WTC11 (cell line): ENCODE measurements at regions not wholly inside any gene's neighbourhood (a gene's known extent, or its start where the extent isn't known, plus 50 kb on each side); places are given as distances from the start of the nearest gene placed in this dataset.

Experiments
- ATAC-seq: fragments of 200-7000 bp; cut with Tn5 transposase; 2 replicates; pipeline ENCODE4 v1.10.0; 2021; ENCODE audit warnings: mild to moderate bottlenecking, moderate library complexity
- CTCF ChIA-PET: fragments of 300-600 bp; sonication (Branson Sonifier 250); formaldehyde crosslinking; loops from one replicate; lab custom pipeline; 2021; ENCODE audit warnings: antibody characterized with exemption; lab: Charles Lee
- POLR2A ChIA-PET: fragments of 350-600 bp; sonication (Branson Sonifier 250); formaldehyde crosslinking; loops from one replicate; lab custom pipeline; 2021; ENCODE audit warnings: antibody characterized with exemption; lab: Charles Lee
- DNase-seq: peaks from one replicate; pipeline ENCODE4 v3.0.0; 2021; ENCODE audit warnings: low spot score
- H3K27ac Mint-ChIP-seq: 2 replicates; pipeline ENCODE4 v1.8.0; 2021; ENCODE audit warnings: mixed read lengths
- H3K27me3 Mint-ChIP-seq: 2 replicates; pipeline ENCODE4 v1.8.0; 2021; ENCODE audit warnings: low read depth, mild to moderate bottlenecking, moderate library complexity, mixed read lengths
- H3K36me3 Mint-ChIP-seq: 2 replicates; pipeline ENCODE4 v1.8.0; 2021; ENCODE audit warnings: mixed read lengths
- H3K4me1 Mint-ChIP-seq: 2 replicates; pipeline ENCODE4 v1.8.0; 2022; ENCODE audit warnings: mixed read lengths
- H3K4me3 Mint-ChIP-seq: 2 replicates; pipeline ENCODE4 v1.8.0; 2021; ENCODE audit warnings: mild to moderate bottlenecking, moderate library complexity, mixed read lengths
- H3K9me3 Mint-ChIP-seq: 2 replicates; pipeline ENCODE4 v1.8.0; 2021; ENCODE audit warnings: mixed read lengths
- EMX1 ChIP-seq: fragments of 250-450 bp; sonication (Bioruptor Pico); IDR thresholded peaks from 2 replicates; pipeline ENCODE4 v1.8.0; 2021; ENCODE audit warnings: mild to moderate bottlenecking
- FOXK1 ChIP-seq: sonication (generic); formaldehyde crosslinking; IDR thresholded peaks from 2 replicates; pipeline ENCODE4 v1.8.0; 2022; ENCODE audit warnings: mild to moderate bottlenecking, moderate library complexity, missing genetic modification reagents
- MXD4 ChIP-seq: fragments of 250-450 bp; sonication (Bioruptor Pico); IDR thresholded peaks from 2 replicates; pipeline ENCODE4 v1.8.0; 2021; ENCODE audit warnings: mild to moderate bottlenecking, moderate library complexity, borderline replicate concordance
- NR2C2 ChIP-seq: sonication (generic); formaldehyde crosslinking; IDR thresholded peaks from 2 replicates; pipeline ENCODE4 v1.8.0; 2022; ENCODE audit warnings: mild to moderate bottlenecking, missing genetic modification reagents
- RELA ChIP-seq: sonication (generic); formaldehyde crosslinking; IDR thresholded peaks from 2 replicates; pipeline ENCODE4 v1.8.1; 2022; ENCODE audit warnings: missing genetic modification reagents, mild to moderate bottlenecking, borderline replicate concordance
- ZNF263 ChIP-seq: sonication (generic); formaldehyde crosslinking; IDR thresholded peaks from 2 replicates; pipeline ENCODE4 v1.8.1; 2022; ENCODE audit warnings: low read depth, mild to moderate bottlenecking, moderate library complexity, missing genetic modification reagents
- ZNF396 ChIP-seq: fragments of 250-450 bp; sonication (Bioruptor Pico); IDR thresholded peaks from 2 replicates; pipeline ENCODE4 v1.8.0; 2021; ENCODE audit warnings: mild to moderate bottlenecking, moderate library complexity, borderline replicate concordance
- TF ChIP-seq, protein P1 (sequence below): sonication (generic); formaldehyde crosslinking; IDR thresholded peaks from 2 replicates; pipeline ENCODE4 v1.8.1; 2022; ENCODE audit warnings: low read depth, mild to moderate bottlenecking, moderate library complexity, missing genetic modification reagents, borderline replicate concordance
- TF ChIP-seq, protein P2 (sequence below): fragments of 250-450 bp; sonication (Bioruptor Pico); IDR thresholded peaks from 2 replicates; pipeline ENCODE4 v2.1.2; 2022; ENCODE audit warnings: mild to moderate bottlenecking, moderate library complexity
- TF ChIP-seq, protein P3 (sequence below): sonication (generic); formaldehyde crosslinking; IDR thresholded peaks from 2 replicates; pipeline ENCODE4 v1.8.1; 2022; ENCODE audit warnings: missing genetic modification reagents, borderline replicate concordance
- TF ChIP-seq, protein P4 (sequence below): fragments of 250-450 bp; sonication (Bioruptor Pico); IDR thresholded peaks from 2 replicates; pipeline ENCODE4 v1.8.0; 2021; ENCODE audit warnings: mild to moderate bottlenecking
- TF ChIP-seq, protein P5 (sequence below): sonication (generic); formaldehyde crosslinking; IDR thresholded peaks from 2 replicates; pipeline ENCODE4 v1.8.1; 2023; ENCODE audit warnings: mild to moderate bottlenecking, missing genetic modification reagents
- TF ChIP-seq, protein P6 (sequence below): sonication (generic); formaldehyde crosslinking; conservative IDR thresholded peaks from 2 replicates; pipeline ENCODE4 v1.8.1; 2022; ENCODE audit warnings: mild to moderate bottlenecking, missing genetic modification reagents
- TF ChIP-seq, protein P7 (sequence below): sonication (generic); formaldehyde crosslinking; IDR thresholded peaks from 2 replicates; pipeline ENCODE4 v1.8.0; 2023; ENCODE audit warnings: missing genetic modification reagents
- TF ChIP-seq, protein P8 (sequence below): sonication (generic); formaldehyde crosslinking; IDR thresholded peaks from 2 replicates; pipeline ENCODE4 v1.8.0; 2022; ENCODE audit warnings: mild to moderate bottlenecking, missing genetic modification reagents
- TF ChIP-seq, protein P9 (sequence below): sonication (generic); formaldehyde crosslinking; conservative IDR thresholded peaks from 2 replicates; pipeline ENCODE4 v1.8.1; 2023; ENCODE audit warnings: mild to moderate bottlenecking, low read depth, missing genetic modification reagents, moderate library complexity

DNA sequence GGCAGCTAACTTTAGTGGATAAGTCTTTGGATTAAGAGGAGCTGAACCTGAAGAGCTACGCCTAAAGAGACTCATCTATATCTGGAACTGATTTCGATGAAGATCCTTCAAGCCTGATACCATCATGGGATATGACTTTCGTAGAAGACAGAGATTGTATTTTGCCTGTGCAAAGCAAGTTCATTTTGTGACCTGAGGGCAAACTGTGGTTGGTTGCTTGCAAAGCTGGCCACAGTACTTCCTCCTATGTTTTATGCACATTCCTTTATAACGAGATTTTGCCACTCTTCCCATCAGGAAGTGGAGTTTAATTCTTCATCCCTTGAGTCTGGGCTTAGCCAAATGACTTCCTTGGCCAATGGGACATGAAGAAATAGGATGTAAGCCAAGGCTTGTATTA, 519.3 kb upstream of the NR3C2 start:
- TF ChIP-seq, protein P1, sequence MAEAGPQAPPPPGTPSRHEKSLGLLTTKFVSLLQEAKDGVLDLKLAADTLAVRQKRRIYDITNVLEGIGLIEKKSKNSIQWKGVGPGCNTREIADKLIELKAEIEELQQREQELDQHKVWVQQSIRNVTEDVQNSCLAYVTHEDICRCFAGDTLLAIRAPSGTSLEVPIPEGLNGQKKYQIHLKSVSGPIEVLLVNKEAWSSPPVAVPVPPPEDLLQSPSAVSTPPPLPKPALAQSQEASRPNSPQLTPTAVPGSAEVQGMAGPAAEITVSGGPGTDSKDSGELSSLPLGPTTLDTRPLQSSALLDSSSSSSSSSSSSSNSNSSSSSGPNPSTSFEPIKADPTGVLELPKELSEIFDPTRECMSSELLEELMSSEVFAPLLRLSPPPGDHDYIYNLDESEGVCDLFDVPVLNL (CRISPR knock-in tag) = no peak
- TF ChIP-seq, protein P2, sequence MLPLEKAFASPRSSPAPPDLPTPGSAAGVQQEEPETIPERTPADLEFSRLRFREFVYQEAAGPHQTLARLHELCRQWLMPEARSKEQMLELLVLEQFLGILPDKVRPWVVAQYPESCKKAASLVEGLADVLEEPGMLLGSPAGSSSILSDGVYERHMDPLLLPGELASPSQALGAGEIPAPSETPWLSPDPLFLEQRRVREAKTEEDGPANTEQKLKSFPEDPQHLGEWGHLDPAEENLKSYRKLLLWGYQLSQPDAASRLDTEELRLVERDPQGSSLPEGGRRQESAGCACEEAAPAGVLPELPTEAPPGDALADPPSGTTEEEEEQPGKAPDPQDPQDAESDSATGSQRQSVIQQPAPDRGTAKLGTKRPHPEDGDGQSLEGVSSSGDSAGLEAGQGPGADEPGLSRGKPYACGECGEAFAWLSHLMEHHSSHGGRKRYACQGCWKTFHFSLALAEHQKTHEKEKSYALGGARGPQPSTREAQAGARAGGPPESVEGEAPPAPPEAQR (CRISPR knock-in tag) = no peak
- TF ChIP-seq MXD4 (CRISPR knock-in tag) = no peak
- TF ChIP-seq NR2C2 = no peak
- TF ChIP-seq, protein P3, sequence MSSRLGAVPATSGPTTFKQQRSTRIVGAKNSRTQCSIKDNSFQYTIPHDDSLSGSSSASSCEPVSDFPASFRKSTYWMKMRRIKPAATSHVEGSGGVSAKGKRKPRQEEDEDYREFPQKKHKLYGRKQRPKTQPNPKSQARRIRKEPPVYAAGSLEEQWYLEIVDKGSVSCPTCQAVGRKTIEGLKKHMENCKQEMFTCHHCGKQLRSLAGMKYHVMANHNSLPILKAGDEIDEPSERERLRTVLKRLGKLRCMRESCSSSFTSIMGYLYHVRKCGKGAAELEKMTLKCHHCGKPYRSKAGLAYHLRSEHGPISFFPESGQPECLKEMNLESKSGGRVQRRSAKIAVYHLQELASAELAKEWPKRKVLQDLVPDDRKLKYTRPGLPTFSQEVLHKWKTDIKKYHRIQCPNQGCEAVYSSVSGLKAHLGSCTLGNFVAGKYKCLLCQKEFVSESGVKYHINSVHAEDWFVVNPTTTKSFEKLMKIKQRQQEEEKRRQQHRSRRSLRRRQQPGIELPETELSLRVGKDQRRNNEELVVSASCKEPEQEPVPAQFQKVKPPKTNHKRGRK = no peak
- TF ChIP-seq, protein P4, sequence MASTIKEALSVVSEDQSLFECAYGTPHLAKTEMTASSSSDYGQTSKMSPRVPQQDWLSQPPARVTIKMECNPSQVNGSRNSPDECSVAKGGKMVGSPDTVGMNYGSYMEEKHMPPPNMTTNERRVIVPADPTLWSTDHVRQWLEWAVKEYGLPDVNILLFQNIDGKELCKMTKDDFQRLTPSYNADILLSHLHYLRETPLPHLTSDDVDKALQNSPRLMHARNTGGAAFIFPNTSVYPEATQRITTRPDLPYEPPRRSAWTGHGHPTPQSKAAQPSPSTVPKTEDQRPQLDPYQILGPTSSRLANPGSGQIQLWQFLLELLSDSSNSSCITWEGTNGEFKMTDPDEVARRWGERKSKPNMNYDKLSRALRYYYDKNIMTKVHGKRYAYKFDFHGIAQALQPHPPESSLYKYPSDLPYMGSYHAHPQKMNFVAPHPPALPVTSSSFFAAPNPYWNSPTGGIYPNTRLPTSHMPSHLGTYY = no peak
- POLR2A ChIA-PET = no interaction called here
- no peaks in the 10 kb centered on the region for H3K4me1 Mint-ChIP-seq
- peaks cover 7% of the 10 kb centered on the region; the same call in 1 of the 2 replicates for H3K9me3 Mint-ChIP-seq
- H3K4me3 Mint-ChIP-seq = no peak overlapping the region
- CTCF ChIA-PET = no interaction called here
- ATAC-seq (no peak), DNase-seq (no peak)
- no peak overlapping the region for H3K27ac Mint-ChIP-seq
- H3K36me3 Mint-ChIP-seq = no peaks in the 10 kb centered on the region
- H3K27me3 Mint-ChIP-seq = no peaks in the 10 kb centered on the region; the same call in 1 of the 2 replicates

DNA sequence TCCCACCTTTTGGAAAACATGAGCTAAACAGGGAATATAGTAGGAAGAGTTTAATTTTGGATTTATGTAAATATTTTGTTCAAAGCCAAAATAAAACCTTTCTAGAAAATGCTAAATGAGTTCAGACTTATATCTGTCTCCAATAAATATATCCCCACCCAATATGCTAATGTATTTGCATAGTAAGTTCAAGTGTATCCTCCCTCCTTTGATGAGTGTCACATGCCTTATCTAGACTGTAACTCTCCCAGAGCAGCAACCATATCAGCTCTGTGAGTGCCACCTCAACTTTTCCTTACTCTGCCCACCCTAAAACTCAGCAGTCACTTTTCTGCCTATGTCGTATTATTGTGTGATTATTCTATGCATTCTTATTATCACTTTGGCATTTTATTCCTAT, 516.1 kb upstream of the NR3C2 start:
- H3K4me1 Mint-ChIP-seq = peaks cover 5% of the 10 kb centered on the region; the same call in 1 of the 2 replicates
- no peaks in the 10 kb centered on the region for H3K36me3 Mint-ChIP-seq
- TF ChIP-seq, protein P5, sequence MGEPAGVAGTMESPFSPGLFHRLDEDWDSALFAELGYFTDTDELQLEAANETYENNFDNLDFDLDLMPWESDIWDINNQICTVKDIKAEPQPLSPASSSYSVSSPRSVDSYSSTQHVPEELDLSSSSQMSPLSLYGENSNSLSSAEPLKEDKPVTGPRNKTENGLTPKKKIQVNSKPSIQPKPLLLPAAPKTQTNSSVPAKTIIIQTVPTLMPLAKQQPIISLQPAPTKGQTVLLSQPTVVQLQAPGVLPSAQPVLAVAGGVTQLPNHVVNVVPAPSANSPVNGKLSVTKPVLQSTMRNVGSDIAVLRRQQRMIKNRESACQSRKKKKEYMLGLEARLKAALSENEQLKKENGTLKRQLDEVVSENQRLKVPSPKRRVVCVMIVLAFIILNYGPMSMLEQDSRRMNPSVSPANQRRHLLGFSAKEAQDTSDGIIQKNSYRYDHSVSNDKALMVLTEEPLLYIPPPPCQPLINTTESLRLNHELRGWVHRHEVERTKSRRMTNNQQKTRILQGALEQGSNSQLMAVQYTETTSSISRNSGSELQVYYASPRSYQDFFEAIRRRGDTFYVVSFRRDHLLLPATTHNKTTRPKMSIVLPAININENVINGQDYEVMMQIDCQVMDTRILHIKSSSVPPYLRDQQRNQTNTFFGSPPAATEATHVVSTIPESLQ = no peak
- TF ChIP-seq ZNF396 = no peak
- TF ChIP-seq, protein P6, sequence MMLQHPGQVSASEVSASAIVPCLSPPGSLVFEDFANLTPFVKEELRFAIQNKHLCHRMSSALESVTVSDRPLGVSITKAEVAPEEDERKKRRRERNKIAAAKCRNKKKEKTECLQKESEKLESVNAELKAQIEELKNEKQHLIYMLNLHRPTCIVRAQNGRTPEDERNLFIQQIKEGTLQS (CRISPR knock-in tag) = no peak
- TF ChIP-seq RELA = no peak
- TF ChIP-seq, protein P7, sequence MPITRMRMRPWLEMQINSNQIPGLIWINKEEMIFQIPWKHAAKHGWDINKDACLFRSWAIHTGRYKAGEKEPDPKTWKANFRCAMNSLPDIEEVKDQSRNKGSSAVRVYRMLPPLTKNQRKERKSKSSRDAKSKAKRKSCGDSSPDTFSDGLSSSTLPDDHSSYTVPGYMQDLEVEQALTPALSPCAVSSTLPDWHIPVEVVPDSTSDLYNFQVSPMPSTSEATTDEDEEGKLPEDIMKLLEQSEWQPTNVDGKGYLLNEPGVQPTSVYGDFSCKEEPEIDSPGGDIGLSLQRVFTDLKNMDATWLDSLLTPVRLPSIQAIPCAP = no peak
- TF ChIP-seq ZNF263 (CRISPR knock-in tag) = no peak
- TF ChIP-seq, protein P3 = no peak
- TF ChIP-seq, protein P8, sequence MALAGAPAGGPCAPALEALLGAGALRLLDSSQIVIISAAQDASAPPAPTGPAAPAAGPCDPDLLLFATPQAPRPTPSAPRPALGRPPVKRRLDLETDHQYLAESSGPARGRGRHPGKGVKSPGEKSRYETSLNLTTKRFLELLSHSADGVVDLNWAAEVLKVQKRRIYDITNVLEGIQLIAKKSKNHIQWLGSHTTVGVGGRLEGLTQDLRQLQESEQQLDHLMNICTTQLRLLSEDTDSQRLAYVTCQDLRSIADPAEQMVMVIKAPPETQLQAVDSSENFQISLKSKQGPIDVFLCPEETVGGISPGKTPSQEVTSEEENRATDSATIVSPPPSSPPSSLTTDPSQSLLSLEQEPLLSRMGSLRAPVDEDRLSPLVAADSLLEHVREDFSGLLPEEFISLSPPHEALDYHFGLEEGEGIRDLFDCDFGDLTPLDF (CRISPR knock-in tag) = no peak
- TF ChIP-seq, protein P9, sequence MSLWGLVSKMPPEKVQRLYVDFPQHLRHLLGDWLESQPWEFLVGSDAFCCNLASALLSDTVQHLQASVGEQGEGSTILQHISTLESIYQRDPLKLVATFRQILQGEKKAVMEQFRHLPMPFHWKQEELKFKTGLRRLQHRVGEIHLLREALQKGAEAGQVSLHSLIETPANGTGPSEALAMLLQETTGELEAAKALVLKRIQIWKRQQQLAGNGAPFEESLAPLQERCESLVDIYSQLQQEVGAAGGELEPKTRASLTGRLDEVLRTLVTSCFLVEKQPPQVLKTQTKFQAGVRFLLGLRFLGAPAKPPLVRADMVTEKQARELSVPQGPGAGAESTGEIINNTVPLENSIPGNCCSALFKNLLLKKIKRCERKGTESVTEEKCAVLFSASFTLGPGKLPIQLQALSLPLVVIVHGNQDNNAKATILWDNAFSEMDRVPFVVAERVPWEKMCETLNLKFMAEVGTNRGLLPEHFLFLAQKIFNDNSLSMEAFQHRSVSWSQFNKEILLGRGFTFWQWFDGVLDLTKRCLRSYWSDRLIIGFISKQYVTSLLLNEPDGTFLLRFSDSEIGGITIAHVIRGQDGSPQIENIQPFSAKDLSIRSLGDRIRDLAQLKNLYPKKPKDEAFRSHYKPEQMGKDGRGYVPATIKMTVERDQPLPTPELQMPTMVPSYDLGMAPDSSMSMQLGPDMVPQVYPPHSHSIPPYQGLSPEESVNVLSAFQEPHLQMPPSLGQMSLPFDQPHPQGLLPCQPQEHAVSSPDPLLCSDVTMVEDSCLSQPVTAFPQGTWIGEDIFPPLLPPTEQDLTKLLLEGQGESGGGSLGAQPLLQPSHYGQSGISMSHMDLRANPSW (CRISPR knock-in tag) = no peak
- TF ChIP-seq EMX1 (CRISPR knock-in tag) = no peak
- TF ChIP-seq FOXK1 (CRISPR knock-in tag) = no peak
- ATAC-seq = no peak
- ChIA-PET POLR2A (no interaction called here), CTCF (no interaction called here)
- H3K4me3 Mint-ChIP-seq = no peak overlapping the region
- no peak overlapping the region for H3K27ac Mint-ChIP-seq
- peaks cover 7% of the 10 kb centered on the region; the same call in 1 of the 2 replicates for H3K9me3 Mint-ChIP-seq
- no peak for DNase-seq
- no peaks in the 10 kb centered on the region; the same call in 1 of the 2 replicates for H3K27me3 Mint-ChIP-seq
